Loucy (cell line): ENCODE measurements at regions not wholly inside any gene's neighbourhood (a gene's known extent, or its start where the extent isn't known, plus 50 kb on each side); places are given as distances from the start of the nearest gene placed in this dataset.

Experiments
- H2AFZ ChIP-seq: fragments of 200-600 bp; sonication (generic); 2 replicates; pipeline ENCODE4 v1.6.0; 2016; ENCODE audit warnings: antibody characterized with exemption, mild to moderate bottlenecking, low read length, moderate library complexity
- H3F3A ChIP-seq: fragments of 200-600 bp; 2 replicates; pipeline ENCODE4 v1.6.0; 2016; ENCODE audit warnings: antibody characterized with exemption, low read depth, mild to moderate bottlenecking
- H3K27me3 ChIP-seq: fragments of 200-600 bp; sonication (generic); 2 replicates; pipeline ENCODE4 v1.6.1; 2014; ENCODE audit warnings: low read length, mild to moderate bottlenecking; ENCODE audit not compliant: insufficient read depth, poor library complexity, severe bottlenecking
- H3K36me3 ChIP-seq: fragments of 200-600 bp; sonication (generic); 2 replicates; pipeline ENCODE4 v1.6.1; 2016; ENCODE audit warnings: low read length; ENCODE audit not compliant: insufficient read depth
- H3K4me1 ChIP-seq: fragments of 200-600 bp; sonication (generic); 2 replicates; pipeline ENCODE4 v1.5.1; 2014; ENCODE audit warnings: low read length, mild to moderate bottlenecking; ENCODE audit not compliant: insufficient read depth, poor library complexity, severe bottlenecking
- H3K4me2 ChIP-seq: fragments of 200-600 bp; sonication (generic); 2 replicates; pipeline ENCODE4 v1.6.0; 2014; ENCODE audit warnings: antibody characterized with exemption, low read length, low read depth, mild to moderate bottlenecking; ENCODE audit not compliant: poor library complexity, severe bottlenecking
- H3K4me3 ChIP-seq: fragments of 200-600 bp; sonication (generic); 2 replicates; pipeline ENCODE4 v1.5.1; 2014; ENCODE audit warnings: low read length, mild to moderate bottlenecking, mixed read lengths; ENCODE audit not compliant: poor library complexity, severe bottlenecking
- H3K79me2 ChIP-seq: fragments of 200-600 bp; sonication (generic); 2 replicates; pipeline ENCODE4 v1.6.1; 2014; ENCODE audit warnings: low read length; ENCODE audit not compliant: insufficient read depth
- H3K9ac ChIP-seq: fragments of 200-600 bp; sonication (generic); 2 replicates; pipeline ENCODE4 v1.6.0; 2014; ENCODE audit warnings: mild to moderate bottlenecking, low read depth, low read length, moderate library complexity; ENCODE audit not compliant: poor library complexity, severe bottlenecking
- H3K9me2 ChIP-seq: fragments of 200-600 bp; sonication (generic); replicated peaks from 2 replicates; pipeline ENCODE4 v1.6.1; 2016; ENCODE audit warnings: low read depth, low read length, mixed read lengths
- H3K9me3 ChIP-seq: fragments of 200-600 bp; sonication (generic); 2 replicates; pipeline ENCODE4 v1.6.1; 2014; ENCODE audit warnings: mild to moderate bottlenecking, antibody characterized with exemption, low read length, low read depth; ENCODE audit not compliant: insufficient read depth
- H4K20me1 ChIP-seq: fragments of 200-600 bp; sonication (generic); 2 replicates; pipeline ENCODE4 v1.6.0; 2014; ENCODE audit warnings: antibody characterized with exemption, low read length, mild to moderate bottlenecking; ENCODE audit not compliant: insufficient read depth, poor library complexity, severe bottlenecking
- EZH2phosphoT487 ChIP-seq: fragments of 200-600 bp; IDR thresholded peaks from 2 replicates; pipeline ENCODE4 v1.6.1; 2018; ENCODE audit warnings: antibody characterized with exemption, mild to moderate bottlenecking, moderate library complexity, borderline replicate concordance
- TF ChIP-seq, protein P1 (sequence below): fragments of 200-600 bp; sonication (generic); conservative IDR thresholded peaks from 2 replicates; pipeline ENCODE4 v1.5.1; 2014; ENCODE audit warnings: mild to moderate bottlenecking, antibody characterized with exemption, low read length

DNA sequence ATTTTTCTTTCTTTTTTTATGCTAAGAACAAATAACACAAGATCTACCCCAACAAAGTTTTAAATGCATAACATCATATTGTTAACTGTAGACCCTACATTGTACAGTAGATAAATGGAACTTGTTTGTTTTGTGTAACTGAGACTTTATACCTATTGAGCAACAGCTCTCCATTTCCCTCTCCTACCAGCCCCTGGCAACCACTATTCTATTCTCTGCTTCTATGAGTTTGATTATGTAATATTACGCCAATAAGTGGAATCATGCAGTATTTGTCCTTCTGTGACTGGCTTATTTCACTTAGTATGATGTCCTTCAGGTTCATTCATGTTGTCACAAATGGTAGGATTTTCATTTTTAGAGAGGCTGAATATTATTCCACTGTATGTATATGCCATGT, 308.2 kb upstream of the PRR16 start:
- H3K9me3 ChIP-seq, result no peaks in the 10 kb centered on the region
- no peaks in the 10 kb centered on the region for H3K79me2 ChIP-seq
- no peaks in the 10 kb centered on the region for H3F3A ChIP-seq
- H3K9me2 ChIP-seq, result no peaks in the 10 kb centered on the region
- TF ChIP-seq EZH2phosphoT487, result no peak
- TF ChIP-seq, protein P1, sequence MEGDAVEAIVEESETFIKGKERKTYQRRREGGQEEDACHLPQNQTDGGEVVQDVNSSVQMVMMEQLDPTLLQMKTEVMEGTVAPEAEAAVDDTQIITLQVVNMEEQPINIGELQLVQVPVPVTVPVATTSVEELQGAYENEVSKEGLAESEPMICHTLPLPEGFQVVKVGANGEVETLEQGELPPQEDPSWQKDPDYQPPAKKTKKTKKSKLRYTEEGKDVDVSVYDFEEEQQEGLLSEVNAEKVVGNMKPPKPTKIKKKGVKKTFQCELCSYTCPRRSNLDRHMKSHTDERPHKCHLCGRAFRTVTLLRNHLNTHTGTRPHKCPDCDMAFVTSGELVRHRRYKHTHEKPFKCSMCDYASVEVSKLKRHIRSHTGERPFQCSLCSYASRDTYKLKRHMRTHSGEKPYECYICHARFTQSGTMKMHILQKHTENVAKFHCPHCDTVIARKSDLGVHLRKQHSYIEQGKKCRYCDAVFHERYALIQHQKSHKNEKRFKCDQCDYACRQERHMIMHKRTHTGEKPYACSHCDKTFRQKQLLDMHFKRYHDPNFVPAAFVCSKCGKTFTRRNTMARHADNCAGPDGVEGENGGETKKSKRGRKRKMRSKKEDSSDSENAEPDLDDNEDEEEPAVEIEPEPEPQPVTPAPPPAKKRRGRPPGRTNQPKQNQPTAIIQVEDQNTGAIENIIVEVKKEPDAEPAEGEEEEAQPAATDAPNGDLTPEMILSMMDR, result no peak
- no peak overlapping the region for H3K9ac ChIP-seq
- no peak overlapping the region for H3K4me3 ChIP-seq
- H4K20me1 ChIP-seq, result no peaks in the 10 kb centered on the region
- H3K4me1 ChIP-seq, result no peaks in the 10 kb centered on the region
- no peaks in the 10 kb centered on the region for H3K36me3 ChIP-seq
- no peaks in the 10 kb centered on the region for H3K27me3 ChIP-seq
- H2AFZ ChIP-seq, result no peak overlapping the region
- no peak overlapping the region for H3K4me2 ChIP-seq

DNA sequence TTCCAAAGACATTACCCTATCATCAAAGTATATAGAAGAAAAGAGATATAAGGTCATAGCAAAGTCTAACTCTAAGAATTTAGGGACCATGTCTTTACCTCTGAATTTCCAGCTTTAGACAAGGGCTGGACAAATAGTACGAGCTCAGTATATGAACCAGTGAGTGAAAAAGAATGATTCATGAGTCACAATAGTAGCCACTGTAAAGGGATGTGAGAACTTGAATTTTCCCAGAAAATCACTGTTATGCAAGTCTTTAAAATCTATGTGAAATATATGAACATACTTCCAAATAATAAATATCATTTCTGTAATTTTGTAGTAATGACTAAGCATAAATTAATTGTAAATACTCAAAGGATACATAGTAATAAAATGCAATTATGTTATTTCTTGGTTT, 305.9 kb upstream of the PRR16 start:
- no peak overlapping the region for H3K9ac ChIP-seq
- H3K9me3 ChIP-seq, result no peaks in the 10 kb centered on the region
- H3K4me3 ChIP-seq, result no peak overlapping the region
- no peak overlapping the region for H3K4me2 ChIP-seq
- H3K9me2 ChIP-seq, result no peaks in the 10 kb centered on the region
- no peaks in the 10 kb centered on the region for H4K20me1 ChIP-seq
- no peak overlapping the region for H2AFZ ChIP-seq
- H3K79me2 ChIP-seq, result no peaks in the 10 kb centered on the region
- TF ChIP-seq, protein P1, result no peak
- no peak for TF ChIP-seq EZH2phosphoT487
- H3F3A ChIP-seq, result no peaks in the 10 kb centered on the region
- no peaks in the 10 kb centered on the region for H3K27me3 ChIP-seq
- no peaks in the 10 kb centered on the region for H3K36me3 ChIP-seq
- H3K4me1 ChIP-seq, result no peaks in the 10 kb centered on the region

DNA sequence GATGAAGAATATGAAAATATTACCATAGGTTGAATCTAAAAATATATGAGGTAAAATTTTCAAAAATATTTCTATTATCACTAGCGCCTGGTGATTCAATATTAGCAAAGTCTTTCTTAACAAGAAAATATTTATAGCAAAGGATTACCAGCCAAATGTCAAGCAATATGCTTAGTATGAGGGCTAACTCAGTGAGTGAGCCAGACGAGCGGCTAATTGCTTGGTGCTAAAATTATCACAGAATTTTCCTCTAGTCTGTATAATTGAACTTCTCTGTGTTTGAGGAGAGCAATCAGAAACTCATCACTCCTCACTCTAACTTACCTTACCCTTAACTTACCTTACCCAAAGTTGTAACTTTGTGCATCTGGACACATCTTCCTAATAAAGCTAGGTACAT, 304.9 kb upstream of the PRR16 start:
- Histone ChIP-seq H3K79me2 (no peaks in the 10 kb centered on the region), H3K4me2 (no peak overlapping the region), H2AFZ (no peak overlapping the region), H3K9ac (no peak overlapping the region), H3K36me3 (no peaks in the 10 kb centered on the region), H3K27me3 (no peaks in the 10 kb centered on the region), H3K9me2 (no peaks in the 10 kb centered on the region), H3K4me3 (no peak overlapping the region), H4K20me1 (no peaks in the 10 kb centered on the region), H3K4me1 (no peaks in the 10 kb centered on the region), H3F3A (no peaks in the 10 kb centered on the region), H3K9me3 (no peaks in the 10 kb centered on the region)
- TF ChIP-seq, protein P1, result no peak
- no peak for TF ChIP-seq EZH2phosphoT487
